ENCODE measurements at regions not wholly inside any gene's neighbourhood (a gene's known extent, or its start where the extent isn't known, plus 50 kb on each side); places are given as distances from the start of the nearest gene placed in this dataset.

GRCh38 chr16:48438414-48438813 is 53.2 kb upstream of the SIAH1 start:
- H3K27ac ChIP-seq: no peak overlapping the region
- no peak for TF ChIP-seq CTCF (conservative IDR thresholded peaks at IDR 0.05)
- TF ChIP-seq ZFX (IDR thresholded peaks at IDR 0.05): no peak

- TF ChIP-seq CTCF (conservative IDR thresholded peaks at IDR 0.05): no peak
- no peak for TF ChIP-seq ZFX (IDR thresholded peaks at IDR 0.05)
- H3K27ac ChIP-seq: no peak overlapping the region
Measured at GRCh38 chr16:48435906-48436305, 50.7 kb upstream of the SIAH1 start.

GRCh38 chr16:48435318-48435680 is 50.1 kb upstream of the SIAH1 start:
- TF ChIP-seq CTCF (conservative IDR thresholded peaks at IDR 0.05): no peak
- TF ChIP-seq ZFX (IDR thresholded peaks at IDR 0.05): no peak
- H3K27ac ChIP-seq: no peak overlapping the region
